Colonic mucosa (tissue), 4 donors: ENCODE measurements at regions not wholly inside any gene's neighbourhood (a gene's known extent, or its start where the extent isn't known, plus 50 kb on each side); places are given as distances from the start of the nearest gene placed in this dataset.

Experiments used
- DNase-seq: peaks from one replicate; pipeline ENCODE4 v3.0.0-alpha.2; 2020
- H3K27ac ChIP-seq: fragments of 200-600 bp; one replicate; pipeline ENCODE4 v1.8.0; 2021
- H3K27me3 ChIP-seq: fragments of 200-600 bp; one replicate; pipeline ENCODE4 v1.8.0; 2021
- H3K36me3 ChIP-seq: fragments of 200-600 bp; one replicate; pipeline ENCODE4 v1.8.0; 2021
- H3K4me1 ChIP-seq: fragments of 200-600 bp; one replicate; pipeline ENCODE4 v1.8.0; 2021; ENCODE audit warnings: mild to moderate bottlenecking
- H3K4me3 ChIP-seq: fragments of 200-600 bp; one replicate; pipeline ENCODE4 v1.8.0; 2021
- H3K9ac ChIP-seq, 2 donors: one replicate each; pipeline ENCODE4 v1.7.0; 2013; ENCODE audit warnings: control low read depth in 2 of 2, low read depth in 2 of 2, low read length in 2 of 2
- H3K9me3 ChIP-seq: fragments of 200-600 bp; one replicate; pipeline ENCODE4 v1.8.0; 2021
- CTCF ChIP-seq: fragments of 200-600 bp; IDR thresholded peaks from one replicate; pipeline ENCODE4 v1.8.0; 2022; ENCODE audit warnings: antibody characterized with exemption, mild to moderate bottlenecking
- intact Hi-C: fragments of 100-400 bp; cut with DNase I; formaldehyde crosslinking; loops from one replicate; pipeline ENCODE4 v1.14.1; 2022
- donor health status: healthy.
- donor health status: DM: no; HTN: no; CAD: no.
- donor health status: DM: no; HTN: no; CAD: no.

- DNase-seq: no peak
- H3K9me3 ChIP-seq: no peaks in the 10 kb centered on the region
- intact Hi-C loops: no loop called here
- H3K4me1 ChIP-seq: no peaks in the 10 kb centered on the region
- TF ChIP-seq CTCF: no peak
- no peak overlapping the region for H3K27ac ChIP-seq
- H3K9ac ChIP-seq: no peak overlapping the region
- H3K4me3 ChIP-seq: no peak overlapping the region
- no peaks in the 10 kb centered on the region for H3K36me3 ChIP-seq
- H3K27me3 ChIP-seq: no peaks in the 10 kb centered on the region
Observed at GRCh38 chr12:19010726-19011125, 118.8 kb upstream of the PLEKHA5 start.

- no peak for DNase-seq
Observed at GRCh38 chr12:19012965-19013364, 116.6 kb upstream of the PLEKHA5 start.

GRCh38 chr12:19014240-19014639 is 115.3 kb upstream of the PLEKHA5 start:
- Histone ChIP-seq H3K9ac (no peak overlapping the region), H3K36me3 (no peaks in the 10 kb centered on the region), H3K4me3 (no peak overlapping the region), H3K27ac (no peak overlapping the region), H3K4me1 (no peaks in the 10 kb centered on the region), H3K27me3 (no peaks in the 10 kb centered on the region), H3K9me3 (no peaks in the 10 kb centered on the region)
- DNase-seq: no peak
- intact Hi-C loops: no loop called here
- no peak for TF ChIP-seq CTCF

More at GRCh38 chr12:19012965-19013364, 116.6 kb upstream of the PLEKHA5 start:
- Histone ChIP-seq H3K9me3 (no peaks in the 10 kb centered on the region), H3K36me3 (no peaks in the 10 kb centered on the region), H3K9ac (no peak overlapping the region), H3K4me3 (no peak overlapping the region), H3K27ac (no peak overlapping the region), H3K27me3 (no peaks in the 10 kb centered on the region), H3K4me1 (no peaks in the 10 kb centered on the region)
- intact Hi-C loops: no loop called here
- TF ChIP-seq CTCF: no peak

- DNase-seq: no peak
- Histone ChIP-seq H3K36me3 (no peaks in the 10 kb centered on the region), H3K27ac (no peak overlapping the region), H3K9me3 (no peaks in the 10 kb centered on the region), H3K4me3 (no peak overlapping the region), H3K27me3 (no peaks in the 10 kb centered on the region), H3K9ac (no peak overlapping the region), H3K4me1 (no peaks in the 10 kb centered on the region)
- no peak for TF ChIP-seq CTCF
- intact Hi-C loops: no loop called here
Observed at GRCh38 chr12:19015285-19015684, 114.2 kb upstream of the PLEKHA5 start.

- no peak overlapping the region for H3K9ac ChIP-seq
- no peaks in the 10 kb centered on the region for H3K9me3 ChIP-seq
- H3K4me3 ChIP-seq: no peak overlapping the region
- TF ChIP-seq CTCF: no peak
- H3K27me3 ChIP-seq: no peaks in the 10 kb centered on the region
- H3K36me3 ChIP-seq: no peaks in the 10 kb centered on the region
- no peak for DNase-seq
- H3K27ac ChIP-seq: no peak overlapping the region
- H3K4me1 ChIP-seq: no peaks in the 10 kb centered on the region
- intact Hi-C loops: no loop called here
Observed at GRCh38 chr12:19018302-19018970, 111.1 kb upstream of the PLEKHA5 start.
